Endothelial cell of umbilical vein (primary cell): ENCODE measurements at regions not wholly inside any gene's neighbourhood (a gene's known extent, or its start where the extent isn't known, plus 50 kb on each side); places are given as distances from the start of the nearest gene placed in this dataset.

Experiments used
- BruUV-seq: library from RNA; stranded (reverse); fragments of 400-500 nt; replicated peaks from 2 replicates; lab custom pipeline; 2021; lab: Mats Ljungman, UMichigan
- CTCF ChIA-PET: fragments of 300-600, 350-600 bp; sonication (Branson Sonifier 250); formaldehyde crosslinking; loops from one replicate; lab custom pipeline; 2021; ENCODE audit warnings: antibody characterized with exemption, inconsistent platforms; lab: Charles Lee
- POLR2A ChIA-PET: fragments of 300-600, 350-600 bp; sonication (Branson Sonifier 250); formaldehyde crosslinking; loops from one replicate; lab custom pipeline; 2021; ENCODE audit warnings: antibody characterized with exemption, inconsistent platforms; lab: Charles Lee
- DNase-seq: peaks from one replicate; pipeline ENCODE4 v3.0.0-alpha.2; 2011; ENCODE audit warnings: low read depth, low spot score
- FAIRE-seq: peaks from 2 replicates; lab custom pipeline; 2011; peaks lifted over from hg19 to GRCh38; lab: Jason Lieb, UNC
- H2AFZ ChIP-seq: 2 replicates; pipeline ENCODE4 v1.6.0; 2012; ENCODE audit warnings: low read depth, low read length, control low read depth, inconsistent platforms
- H3K27ac ChIP-seq: 2 replicates; pipeline ENCODE4 v1.5.1; 2011; ENCODE audit warnings: low read depth, mild to moderate bottlenecking, control low read depth, low read length, moderate library complexity; ENCODE audit not compliant: insufficient read depth
- H3K27me3 ChIP-seq, 2 experiments: 2 replicates each; pipeline versions ENCODE4 v1.6.0 to v1.6.1; 2011; ENCODE audit warnings: low read length in 2 of 2, mixed read lengths in 1 of 2; ENCODE audit not compliant: control insufficient read depth in 2 of 2, insufficient read depth in 2 of 2
- H3K36me3 ChIP-seq, 2 experiments: 2 replicates in 1 of 2; 3 replicates in 1 of 2; pipeline ENCODE4 v1.5.1; 2011; ENCODE audit warnings: low read length in 2 of 2, mild to moderate bottlenecking in 1 of 2, moderate library complexity in 1 of 2; ENCODE audit not compliant: control insufficient read depth in 2 of 2, insufficient read depth in 2 of 2; ENCODE audit errors: extremely low read depth in 1 of 2
- H3K4me1 ChIP-seq: 3 replicates; pipeline ENCODE4 v1.5.1; 2011; ENCODE audit warnings: mild to moderate bottlenecking, low read length; ENCODE audit not compliant: control insufficient read depth, insufficient read depth; ENCODE audit errors: extremely low read depth
- H3K4me2 ChIP-seq: 2 replicates; pipeline ENCODE4 v1.6.1; 2011; ENCODE audit warnings: low read length, control low read depth, mixed read lengths; ENCODE audit not compliant: insufficient read depth
- H3K4me3 ChIP-seq, 3 experiments: fragments of 200-600 bp in 1 of 3; sonication (generic), shearing (Covaris generic) in 1 of 3; replicated peaks in 1 of 3; 2 replicates each; pipeline ENCODE4 v1.5.1; 2011 to 2016; ENCODE audit warnings: control low read depth in 3 of 3, low read length in 3 of 3, mild to moderate bottlenecking in 2 of 3, inconsistent platforms in 1 of 3, low read depth in 1 of 3, moderate library complexity in 1 of 3; ENCODE audit not compliant: insufficient read depth in 1 of 3
- H3K79me2 ChIP-seq: 2 replicates; pipeline ENCODE4 v1.6.0; 2012; ENCODE audit warnings: low read length, inconsistent platforms; ENCODE audit not compliant: control insufficient read depth, insufficient read depth
- H3K9ac ChIP-seq: replicated peaks from 2 replicates; pipeline ENCODE3; 2011; ENCODE audit warnings: low read length, control low read depth; ENCODE audit not compliant: insufficient read depth; ENCODE audit errors: extremely low read depth
- H3K9me1 ChIP-seq: replicated peaks from 3 replicates; pipeline ENCODE4 v1.6.0; 2011; ENCODE audit warnings: mild to moderate bottlenecking, low read length; ENCODE audit not compliant: control insufficient read depth, insufficient read depth; ENCODE audit errors: extremely low read depth
- H3K9me3 ChIP-seq: replicated peaks from 2 replicates; pipeline ENCODE4 v1.5.1; 2012; ENCODE audit warnings: low read length, inconsistent platforms; ENCODE audit not compliant: control insufficient read depth, insufficient read depth
- H4K20me1 ChIP-seq: replicated peaks from 2 replicates; pipeline ENCODE3; 2011; ENCODE audit warnings: mild to moderate bottlenecking, low read length; ENCODE audit not compliant: control insufficient read depth, insufficient read depth; ENCODE audit errors: extremely low read depth
- FOS ChIP-seq: IDR thresholded peaks from 2 replicates; pipeline ENCODE4 v1.6.1; 2011; ENCODE audit warnings: mild to moderate bottlenecking, low read length, moderate library complexity, borderline replicate concordance; ENCODE audit not compliant: insufficient read depth
- MYC ChIP-seq: IDR thresholded peaks from one replicate; pipeline ENCODE4 v1.6.1; 2011; ENCODE audit warnings: mild to moderate bottlenecking, low read depth, low read length
- POLR2A ChIP-seq: IDR thresholded peaks from 2 replicates; pipeline ENCODE4 v1.6.1; 2012; ENCODE audit warnings: low read depth, mild to moderate bottlenecking, control low read depth, low read length
- dilution Hi-C: fragments of 300-500 bp; cut with MboI; formaldehyde crosslinking; loops from one replicate; pipeline ENCODE4 v1.15.0; 2019; ENCODE audit warnings: low sequenced_read_pairs; ENCODE audit not compliant: extremely low pct_ligation_motif_present
- intact Hi-C: fragments of 100-400 bp; cut with micrococcal nuclease; formaldehyde crosslinking; loops from one replicate; pipeline ENCODE4 v1.10.0; 2022

DNA sequence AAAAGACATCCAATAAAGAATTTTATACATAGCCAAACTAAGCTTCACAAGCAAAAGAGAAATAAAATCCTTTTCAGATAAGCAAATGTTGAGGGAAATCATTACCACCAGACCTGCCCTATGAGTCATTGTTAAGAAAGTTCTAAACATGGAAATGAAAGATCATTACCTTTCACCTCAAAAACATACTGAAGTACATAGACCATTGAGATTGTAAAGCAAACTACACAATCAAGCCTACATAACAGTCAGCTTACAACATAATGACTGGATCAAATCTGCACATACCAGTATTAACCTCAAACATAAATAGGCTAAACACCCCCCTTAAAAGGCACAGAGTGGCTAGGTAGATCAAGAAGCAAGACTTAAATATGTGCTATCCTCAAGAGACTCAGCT is 501.0 kb upstream of the LUZP2 start:
- H3K9me1 ChIP-seq: no peaks in the 10 kb centered on the region
- intact Hi-C loops: no loop called here
- peak; percentile 47 for FAIRE-seq
- no peaks in the 10 kb centered on the region for H3K36me3 ChIP-seq
- no peak overlapping the region for H3K4me3 ChIP-seq
- no peak overlapping the region for H3K4me2 ChIP-seq
- H3K27me3 ChIP-seq: no peaks in the 10 kb centered on the region
- DNase-seq: peak; percentile 41
- H3K27ac ChIP-seq: no peak overlapping the region
- H3K79me2 ChIP-seq: no peaks in the 10 kb centered on the region
- no peak overlapping the region for H2AFZ ChIP-seq
- H4K20me1 ChIP-seq: no peaks in the 10 kb centered on the region
- POLR2A ChIA-PET: no interaction called here
- dilution Hi-C loops: no loop called here
- CTCF ChIA-PET: no interaction called here
- TF ChIP-seq FOS: peak; percentile 44
- TF ChIP-seq MYC: no peak
- no TSS peak for BruUV-seq
- H3K9ac ChIP-seq: no peak overlapping the region
- H3K4me1 ChIP-seq: no peaks in the 10 kb centered on the region
- no peaks in the 10 kb centered on the region for H3K9me3 ChIP-seq

DNA sequence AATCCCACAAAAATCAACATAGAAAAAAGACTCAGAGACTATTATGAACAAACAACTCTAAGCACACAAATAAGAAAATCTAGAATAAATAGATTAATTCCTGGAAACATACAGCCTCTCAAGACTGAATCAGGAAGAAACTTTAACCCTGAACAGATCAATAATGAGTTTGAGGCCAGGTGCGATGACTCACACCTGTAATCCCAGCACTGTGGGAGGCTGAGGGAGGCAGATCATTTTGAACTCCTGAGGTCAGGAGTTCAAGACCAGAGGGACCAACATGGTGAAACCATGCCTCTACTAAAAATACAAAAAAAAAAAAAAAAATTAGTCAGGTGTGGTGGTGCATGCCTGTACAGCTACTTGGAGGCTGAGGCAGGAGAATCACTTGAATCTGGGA is 499.5 kb upstream of the LUZP2 start:
- no peak overlapping the region for H3K4me3 ChIP-seq
- H2AFZ ChIP-seq: no peak overlapping the region
- H3K4me1 ChIP-seq: no peaks in the 10 kb centered on the region
- H3K9ac ChIP-seq: no peak overlapping the region
- H3K27me3 ChIP-seq: no peaks in the 10 kb centered on the region
- dilution Hi-C loops (no loop called here), intact Hi-C loops (no loop called here)
- no peak overlapping the region for H3K4me2 ChIP-seq
- H3K9me1 ChIP-seq: no peaks in the 10 kb centered on the region
- FAIRE-seq (no peak), DNase-seq (no peak)
- BruUV-seq: no TSS peak
- H3K36me3 ChIP-seq: no peaks in the 10 kb centered on the region
- POLR2A ChIA-PET: no interaction called here
- CTCF ChIA-PET: no interaction called here
- no peaks in the 10 kb centered on the region for H4K20me1 ChIP-seq
- H3K79me2 ChIP-seq: no peaks in the 10 kb centered on the region
- TF ChIP-seq POLR2A: no peak
- no peaks in the 10 kb centered on the region for H3K9me3 ChIP-seq
- no peak overlapping the region for H3K27ac ChIP-seq
